C4-2B (cell line): ENCODE measurements at regions not wholly inside any gene's neighbourhood (a gene's known extent, or its start where the extent isn't known, plus 50 kb on each side); places are given as distances from the start of the nearest gene placed in this dataset.

Experiments used
- ZFX ChIP-seq: fragments of 450-650 bp; IDR thresholded peaks from 2 replicates; pipeline ENCODE4 v1.6.1; 2017
- TF ChIP-seq, protein P1 (sequence below): fragments of 450-650 bp; conservative IDR thresholded peaks from 2 replicates; pipeline ENCODE4 v1.5.1; 2017; ENCODE audit warnings: mild to moderate bottlenecking

DNA sequence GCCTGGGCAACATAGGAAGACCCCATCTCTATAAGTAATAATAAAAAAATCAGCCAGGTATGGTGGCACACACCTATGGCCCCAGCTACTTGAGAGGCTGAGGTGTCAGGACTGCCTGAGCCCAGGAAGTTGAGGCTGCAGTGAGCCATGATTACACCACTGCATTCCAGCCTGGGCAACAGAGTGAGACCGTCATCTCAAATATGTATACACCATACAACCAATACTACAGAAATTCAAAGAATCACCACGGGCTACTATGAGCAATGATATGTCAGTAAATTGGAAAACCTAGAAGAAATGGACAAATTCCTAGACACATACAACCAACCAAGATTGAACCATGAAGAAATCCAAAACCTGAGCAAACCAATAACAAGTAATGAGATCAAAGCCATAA, 60.3 kb upstream of the ZC3HAV1 start:
- TF ChIP-seq, protein P1, sequence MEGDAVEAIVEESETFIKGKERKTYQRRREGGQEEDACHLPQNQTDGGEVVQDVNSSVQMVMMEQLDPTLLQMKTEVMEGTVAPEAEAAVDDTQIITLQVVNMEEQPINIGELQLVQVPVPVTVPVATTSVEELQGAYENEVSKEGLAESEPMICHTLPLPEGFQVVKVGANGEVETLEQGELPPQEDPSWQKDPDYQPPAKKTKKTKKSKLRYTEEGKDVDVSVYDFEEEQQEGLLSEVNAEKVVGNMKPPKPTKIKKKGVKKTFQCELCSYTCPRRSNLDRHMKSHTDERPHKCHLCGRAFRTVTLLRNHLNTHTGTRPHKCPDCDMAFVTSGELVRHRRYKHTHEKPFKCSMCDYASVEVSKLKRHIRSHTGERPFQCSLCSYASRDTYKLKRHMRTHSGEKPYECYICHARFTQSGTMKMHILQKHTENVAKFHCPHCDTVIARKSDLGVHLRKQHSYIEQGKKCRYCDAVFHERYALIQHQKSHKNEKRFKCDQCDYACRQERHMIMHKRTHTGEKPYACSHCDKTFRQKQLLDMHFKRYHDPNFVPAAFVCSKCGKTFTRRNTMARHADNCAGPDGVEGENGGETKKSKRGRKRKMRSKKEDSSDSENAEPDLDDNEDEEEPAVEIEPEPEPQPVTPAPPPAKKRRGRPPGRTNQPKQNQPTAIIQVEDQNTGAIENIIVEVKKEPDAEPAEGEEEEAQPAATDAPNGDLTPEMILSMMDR, result no peak
- TF ChIP-seq ZFX, result no peak
